DMS79 treated with DMSO at 0.1 percent for 48 hours (cell line): ENCODE measurements at regions not wholly inside any gene's neighbourhood (a gene's known extent, or its start where the extent isn't known, plus 50 kb on each side); places are given as distances from the start of the nearest gene placed in this dataset.

Source experiments
- DNase-seq: peaks from one replicate; lab custom pipeline; 2025; lab: John Stamatoyannopoulos, UW

GRCh38 chr7:131607291-131608115 lies 51.1 kb upstream of the PODXL start:
- no peak for DNase-seq

- DNase-seq: peak; percentile 92
Measured at GRCh38 chr7:131606346-131607290, 50.2 kb upstream of the PODXL start.
